HG03039 (cell line): ENCODE measurements at regions not wholly inside any gene's neighbourhood (a gene's known extent, or its start where the extent isn't known, plus 50 kb on each side); places are given as distances from the start of the nearest gene placed in this dataset.

Experiments
- ATAC-seq: cut with Tn5 transposase; IDR thresholded peaks from one replicate; pipeline ENCODE4 v1.9.1; 2021; ENCODE audit warnings: mild to moderate bottlenecking, moderate library complexity; ENCODE audit not compliant: unreplicated experiment

- ATAC-seq: no peak
These were observed 51.2 kb upstream of the NFASC start for GRCh38 chr1:204819495-204819894.
